Ishikawa (cell line): ENCODE measurements at regions not wholly inside any gene's neighbourhood (a gene's known extent, or its start where the extent isn't known, plus 50 kb on each side); places are given as distances from the start of the nearest gene placed in this dataset.

Experiments used
- CEBPB ChIP-seq: IDR thresholded peaks from 2 replicates; pipeline ENCODE4 v1.6.1; 2012
- CREB1 ChIP-seq: IDR thresholded peaks from 2 replicates; pipeline ENCODE4 v1.6.1; 2012; ENCODE audit warnings: low read depth
- EGR1 ChIP-seq: IDR thresholded peaks from 2 replicates; pipeline ENCODE4 v1.6.1; 2012
- EP300 ChIP-seq: IDR thresholded peaks from 2 replicates; pipeline ENCODE4 v1.6.1; 2012; ENCODE audit warnings: borderline replicate concordance
- FOXM1 ChIP-seq: IDR thresholded peaks from 2 replicates; pipeline ENCODE4 v1.6.1; 2012; ENCODE audit warnings: low read depth, borderline replicate concordance
- NFIC ChIP-seq: IDR thresholded peaks from 2 replicates; pipeline ENCODE4 v1.6.1; 2012
- RAD21 ChIP-seq: IDR thresholded peaks from 2 replicates; pipeline ENCODE4 v1.6.1; 2012; ENCODE audit warnings: low read depth
- TAF1 ChIP-seq: IDR thresholded peaks from 2 replicates; pipeline ENCODE4 v1.6.1; 2012; ENCODE audit warnings: low read depth, mild to moderate bottlenecking
- TCF12 ChIP-seq: IDR thresholded peaks from 2 replicates; pipeline ENCODE4 v1.6.1; 2012; ENCODE audit warnings: low read depth
- TEAD4 ChIP-seq: IDR thresholded peaks from 2 replicates; pipeline ENCODE4 v1.6.1; 2012
- YY1 ChIP-seq: IDR thresholded peaks from 2 replicates; pipeline ENCODE4 v1.6.1; 2012; ENCODE audit warnings: low read depth
- ZBTB7A ChIP-seq: IDR thresholded peaks from 2 replicates; pipeline ENCODE4 v1.6.1; 2012; ENCODE audit warnings: low read depth
- TF ChIP-seq, protein P1 (sequence below): IDR thresholded peaks from 2 replicates; pipeline ENCODE4 v1.6.1; 2012
- TF ChIP-seq, protein P2 (sequence below): IDR thresholded peaks from 2 replicates; pipeline ENCODE4 v1.6.1; 2012
- TF ChIP-seq, protein P3 (sequence below): IDR thresholded peaks from 2 replicates; pipeline ENCODE4 v1.6.1; 2012; ENCODE audit warnings: low read depth, mild to moderate bottlenecking

DNA sequence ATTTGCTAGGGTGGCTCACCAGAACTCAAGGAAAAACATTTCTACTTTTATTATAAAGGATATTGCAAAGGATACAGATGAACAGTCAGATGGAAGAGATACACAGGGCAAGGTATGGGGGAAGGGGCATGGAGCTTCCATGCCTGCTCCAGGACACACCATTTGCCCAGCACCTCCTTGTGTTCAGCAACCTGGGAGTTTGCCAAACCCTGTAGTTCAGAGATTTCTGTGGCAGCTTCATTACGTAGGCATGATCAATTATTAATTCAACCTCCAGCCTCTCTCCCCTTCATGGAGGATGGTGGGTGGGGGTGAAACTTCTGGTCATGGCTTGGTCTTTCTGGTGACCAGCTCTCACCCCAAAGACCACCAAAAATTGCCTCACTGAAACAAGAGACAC is 353.9 kb upstream of the THBS1 start:
- TF ChIP-seq, protein P1, sequence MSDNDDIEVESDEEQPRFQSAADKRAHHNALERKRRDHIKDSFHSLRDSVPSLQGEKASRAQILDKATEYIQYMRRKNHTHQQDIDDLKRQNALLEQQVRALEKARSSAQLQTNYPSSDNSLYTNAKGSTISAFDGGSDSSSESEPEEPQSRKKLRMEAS, result no peak
- no peak for TF ChIP-seq RAD21
- no peak for TF ChIP-seq EGR1
- no peak for TF ChIP-seq FOXM1
- no peak for TF ChIP-seq NFIC

DNA sequence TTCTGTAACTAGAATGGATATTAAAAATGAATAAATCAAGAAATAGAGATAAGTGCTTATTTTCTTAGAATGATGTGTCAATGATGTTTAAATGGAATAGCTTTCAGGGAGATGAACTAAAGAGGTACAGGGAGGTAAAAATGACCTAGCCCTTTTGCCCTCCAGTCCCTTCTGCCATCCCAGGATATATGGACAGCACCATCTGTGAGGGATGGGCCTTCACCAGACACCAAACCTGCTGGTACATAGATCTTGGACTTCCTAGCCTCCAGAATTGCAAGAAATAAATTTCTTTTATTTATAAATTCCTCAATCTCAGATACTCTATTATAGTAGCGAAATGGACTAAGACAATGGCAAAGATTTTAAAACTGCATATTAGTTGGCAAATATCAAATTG is 352.0 kb upstream of the THBS1 start:
- TF ChIP-seq EP300 (no peak), CEBPB (no peak), RAD21 (no peak), EGR1 (no peak), TEAD4 (no peak), ZBTB7A (no peak), TCF12 (no peak), FOXM1 (no peak)
- TF ChIP-seq, protein P1, result no peak

GRCh38 chr15:39230205-39230907 is 350.5 kb upstream of the THBS1 start:
- no peak for TF ChIP-seq RAD21
- no peak for TF ChIP-seq EGR1
- TF ChIP-seq FOXM1, result no peak
- TF ChIP-seq EP300, result no peak
- TF ChIP-seq ZBTB7A, result no peak
- TF ChIP-seq YY1, result no peak
- TF ChIP-seq TEAD4, result no peak

DNA sequence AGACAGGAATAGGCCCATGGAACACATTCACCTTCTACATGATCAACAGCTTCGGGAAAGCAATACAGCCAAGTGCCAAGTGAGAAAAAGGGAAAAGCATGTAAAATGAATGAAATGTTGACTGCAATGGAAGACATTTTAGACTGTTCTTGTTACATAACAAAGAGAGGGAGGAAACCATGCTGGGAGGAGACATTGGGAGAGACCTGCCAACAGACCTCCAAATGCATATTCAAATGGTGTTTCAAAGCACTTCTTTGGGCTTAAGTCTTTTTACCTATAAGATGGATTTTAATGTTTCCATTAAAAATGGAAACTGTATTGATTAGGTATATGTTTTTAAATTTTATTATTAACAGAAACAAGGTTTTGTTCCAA is 350.0 kb upstream of the THBS1 start:
- TF ChIP-seq ZBTB7A (no peak), TEAD4 (no peak), CREB1 (no peak), EGR1 (no peak), EP300 (no peak), TCF12 (no peak), NFIC (no peak), TAF1 (no peak), RAD21 (no peak)

GRCh38 chr15:39232512-39232911 is 348.4 kb upstream of the THBS1 start:
- TF ChIP-seq ZBTB7A, result no peak
- TF ChIP-seq, protein P2, sequence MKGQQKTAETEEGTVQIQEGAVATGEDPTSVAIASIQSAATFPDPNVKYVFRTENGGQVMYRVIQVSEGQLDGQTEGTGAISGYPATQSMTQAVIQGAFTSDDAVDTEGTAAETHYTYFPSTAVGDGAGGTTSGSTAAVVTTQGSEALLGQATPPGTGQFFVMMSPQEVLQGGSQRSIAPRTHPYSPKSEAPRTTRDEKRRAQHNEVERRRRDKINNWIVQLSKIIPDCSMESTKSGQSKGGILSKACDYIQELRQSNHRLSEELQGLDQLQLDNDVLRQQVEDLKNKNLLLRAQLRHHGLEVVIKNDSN, result no peak

GRCh38 chr15:39235084-39235795 is 345.6 kb upstream of the THBS1 start:
- TF ChIP-seq EGR1 (no peak), FOXM1 (no peak), RAD21 (no peak), CEBPB (no peak), EP300 (no peak), TAF1 (no peak), ZBTB7A (no peak)
- TF ChIP-seq, protein P2, result no peak
- TF ChIP-seq, protein P3, sequence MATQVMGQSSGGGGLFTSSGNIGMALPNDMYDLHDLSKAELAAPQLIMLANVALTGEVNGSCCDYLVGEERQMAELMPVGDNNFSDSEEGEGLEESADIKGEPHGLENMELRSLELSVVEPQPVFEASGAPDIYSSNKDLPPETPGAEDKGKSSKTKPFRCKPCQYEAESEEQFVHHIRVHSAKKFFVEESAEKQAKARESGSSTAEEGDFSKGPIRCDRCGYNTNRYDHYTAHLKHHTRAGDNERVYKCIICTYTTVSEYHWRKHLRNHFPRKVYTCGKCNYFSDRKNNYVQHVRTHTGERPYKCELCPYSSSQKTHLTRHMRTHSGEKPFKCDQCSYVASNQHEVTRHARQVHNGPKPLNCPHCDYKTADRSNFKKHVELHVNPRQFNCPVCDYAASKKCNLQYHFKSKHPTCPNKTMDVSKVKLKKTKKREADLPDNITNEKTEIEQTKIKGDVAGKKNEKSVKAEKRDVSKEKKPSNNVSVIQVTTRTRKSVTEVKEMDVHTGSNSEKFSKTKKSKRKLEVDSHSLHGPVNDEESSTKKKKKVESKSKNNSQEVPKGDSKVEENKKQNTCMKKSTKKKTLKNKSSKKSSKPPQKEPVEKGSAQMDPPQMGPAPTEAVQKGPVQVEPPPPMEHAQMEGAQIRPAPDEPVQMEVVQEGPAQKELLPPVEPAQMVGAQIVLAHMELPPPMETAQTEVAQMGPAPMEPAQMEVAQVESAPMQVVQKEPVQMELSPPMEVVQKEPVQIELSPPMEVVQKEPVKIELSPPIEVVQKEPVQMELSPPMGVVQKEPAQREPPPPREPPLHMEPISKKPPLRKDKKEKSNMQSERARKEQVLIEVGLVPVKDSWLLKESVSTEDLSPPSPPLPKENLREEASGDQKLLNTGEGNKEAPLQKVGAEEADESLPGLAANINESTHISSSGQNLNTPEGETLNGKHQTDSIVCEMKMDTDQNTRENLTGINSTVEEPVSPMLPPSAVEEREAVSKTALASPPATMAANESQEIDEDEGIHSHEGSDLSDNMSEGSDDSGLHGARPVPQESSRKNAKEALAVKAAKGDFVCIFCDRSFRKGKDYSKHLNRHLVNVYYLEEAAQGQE, result no peak

- TF ChIP-seq RAD21 (no peak), TEAD4 (no peak), EGR1 (no peak), TAF1 (no peak), NFIC (no peak), CREB1 (no peak), CEBPB (no peak), FOXM1 (no peak)
- TF ChIP-seq, protein P2, result no peak
- TF ChIP-seq, protein P3, result no peak
These were observed 344.5 kb upstream of the THBS1 start for GRCh38 chr15:39236375-39236774.
